Progenitor cell of endocrine pancreas (in vitro differentiated cells): ENCODE measurements at regions not wholly inside any gene's neighbourhood (a gene's known extent, or its start where the extent isn't known, plus 50 kb on each side); places are given as distances from the start of the nearest gene placed in this dataset.

Source experiments
- DNase-seq: peaks from one replicate; pipeline ENCODE4 v3.0.0; 2021; ENCODE audit warnings: low spot score; ENCODE audit not compliant: unreplicated experiment
- H3K27ac Mint-ChIP-seq: 2 replicates; pipeline ENCODE4 v1.8.0; 2021; ENCODE audit warnings: mild to moderate bottlenecking, moderate library complexity, mixed read lengths
- H3K27me3 Mint-ChIP-seq: 2 replicates; pipeline ENCODE4 v1.8.0; 2021; ENCODE audit warnings: mixed read lengths
- H3K36me3 Mint-ChIP-seq: 2 replicates; pipeline ENCODE4 v1.8.0; 2022; ENCODE audit warnings: mixed read lengths; ENCODE audit not compliant: insufficient read depth
- H3K4me1 Mint-ChIP-seq: 2 replicates; pipeline ENCODE4 v1.8.0; 2021; ENCODE audit warnings: low read depth, mixed read lengths
- H3K4me3 Mint-ChIP-seq: 2 replicates; pipeline ENCODE4 v1.8.0; 2021; ENCODE audit warnings: low read depth, mild to moderate bottlenecking, moderate library complexity, mixed read lengths
- H3K9me3 Mint-ChIP-seq: 2 replicates; pipeline ENCODE4 v1.8.0; 2021; ENCODE audit warnings: low read depth, mixed read lengths
- TF ChIP-seq, protein P1 (sequence below): fragments of 200-600 bp; sonication (generic); IDR thresholded peaks from one replicate; pipeline ENCODE4 v1.5.0; 2021; ENCODE audit warnings: antibody characterized with exemption, mild to moderate bottlenecking; ENCODE audit not compliant: unreplicated experiment

DNA sequence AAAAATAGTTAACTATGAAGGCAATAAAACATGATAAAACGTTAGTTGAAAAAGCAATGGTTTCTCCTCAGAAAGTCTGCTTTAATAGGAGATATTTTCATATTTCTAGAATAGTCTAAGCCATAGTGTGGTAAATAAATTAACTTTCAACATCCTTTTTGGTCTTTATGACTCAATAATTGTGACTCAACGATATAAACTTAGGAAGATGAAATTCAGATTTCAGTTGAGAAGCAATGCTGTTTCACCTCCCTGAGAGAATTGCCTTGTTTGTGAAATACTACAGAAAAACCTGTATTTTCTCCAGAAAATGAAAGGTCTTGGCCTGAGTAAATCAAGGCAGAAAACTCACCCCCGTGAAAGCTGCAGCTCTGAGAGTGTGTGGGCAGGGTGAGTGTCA, 166.9 kb downstream of the ETAA1 start:
- Mint-ChIP-seq H3K4me3 (no peak overlapping the region), H3K9me3 (peaks cover 7% of the 10 kb centered on the region), H3K27me3 (no peaks in the 10 kb centered on the region), H3K4me1 (peaks cover 32% of the 10 kb centered on the region), H3K36me3 (peaks cover 3% of the 10 kb centered on the region), H3K27ac (no peak overlapping the region)
- DNase-seq: no peak
- TF ChIP-seq, protein P1, sequence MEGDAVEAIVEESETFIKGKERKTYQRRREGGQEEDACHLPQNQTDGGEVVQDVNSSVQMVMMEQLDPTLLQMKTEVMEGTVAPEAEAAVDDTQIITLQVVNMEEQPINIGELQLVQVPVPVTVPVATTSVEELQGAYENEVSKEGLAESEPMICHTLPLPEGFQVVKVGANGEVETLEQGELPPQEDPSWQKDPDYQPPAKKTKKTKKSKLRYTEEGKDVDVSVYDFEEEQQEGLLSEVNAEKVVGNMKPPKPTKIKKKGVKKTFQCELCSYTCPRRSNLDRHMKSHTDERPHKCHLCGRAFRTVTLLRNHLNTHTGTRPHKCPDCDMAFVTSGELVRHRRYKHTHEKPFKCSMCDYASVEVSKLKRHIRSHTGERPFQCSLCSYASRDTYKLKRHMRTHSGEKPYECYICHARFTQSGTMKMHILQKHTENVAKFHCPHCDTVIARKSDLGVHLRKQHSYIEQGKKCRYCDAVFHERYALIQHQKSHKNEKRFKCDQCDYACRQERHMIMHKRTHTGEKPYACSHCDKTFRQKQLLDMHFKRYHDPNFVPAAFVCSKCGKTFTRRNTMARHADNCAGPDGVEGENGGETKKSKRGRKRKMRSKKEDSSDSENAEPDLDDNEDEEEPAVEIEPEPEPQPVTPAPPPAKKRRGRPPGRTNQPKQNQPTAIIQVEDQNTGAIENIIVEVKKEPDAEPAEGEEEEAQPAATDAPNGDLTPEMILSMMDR: no peak

- no peak overlapping the region for H3K27ac Mint-ChIP-seq
- H3K27me3 Mint-ChIP-seq: no peaks in the 10 kb centered on the region
- TF ChIP-seq, protein P1: no peak
- DNase-seq: no peak
- no peak overlapping the region for H3K4me3 Mint-ChIP-seq
- peaks cover 7% of the 10 kb centered on the region for H3K9me3 Mint-ChIP-seq
- H3K4me1 Mint-ChIP-seq: peaks cover 32% of the 10 kb centered on the region
- H3K36me3 Mint-ChIP-seq: peaks cover 3% of the 10 kb centered on the region
These were observed 167.5 kb downstream of the ETAA1 start for GRCh38 chr2:67564626-67565025.

- Mint-ChIP-seq H3K27me3 (no peaks in the 10 kb centered on the region), H3K27ac (no peak overlapping the region), H3K4me1 (peaks cover 29% of the 10 kb centered on the region), H3K36me3 (peaks cover 1% of the 10 kb centered on the region), H3K9me3 (peaks cover 4% of the 10 kb centered on the region), H3K4me3 (no peak overlapping the region)
- TF ChIP-seq, protein P1: no peak
- DNase-seq: no peak
These were observed 168.1 kb downstream of the ETAA1 start for GRCh38 chr2:67565262-67565661.

GRCh38 chr2:67565761-67566160, 168.6 kb downstream of the ETAA1 start:
- Mint-ChIP-seq H3K27me3 (no peaks in the 10 kb centered on the region), H3K4me1 (peaks cover 24% of the 10 kb centered on the region), H3K27ac (no peak overlapping the region), H3K4me3 (no peak overlapping the region), H3K36me3 (no peaks in the 10 kb centered on the region), H3K9me3 (peaks cover 2% of the 10 kb centered on the region)
- DNase-seq: no peak
- TF ChIP-seq, protein P1: no peak

GRCh38 chr2:67566285-67566684, 169.2 kb downstream of the ETAA1 start:
- Mint-ChIP-seq H3K27me3 (no peaks in the 10 kb centered on the region), H3K4me1 (peaks cover 21% of the 10 kb centered on the region), H3K4me3 (no peak overlapping the region), H3K36me3 (no peaks in the 10 kb centered on the region), H3K9me3 (peaks cover 2% of the 10 kb centered on the region), H3K27ac (peak overlapping the region; percentile 54)
- TF ChIP-seq, protein P1: no peak
- no peak for DNase-seq
